Esophagus squamous epithelium (tissue), 5 donors: ENCODE measurements at regions not wholly inside any gene's neighbourhood (a gene's known extent, or its start where the extent isn't known, plus 50 kb on each side); places are given as distances from the start of the nearest gene placed in this dataset.

Experiments
- DNase-seq: peaks from one replicate; lab custom pipeline; 2025; lab: John Stamatoyannopoulos, UW
- H3K27ac ChIP-seq, 4 donors: fragments of 200-600 bp; sonication (generic); one replicate each; pipeline ENCODE4 v1.5.1; 2016 to 2019; ENCODE audit warnings: mild to moderate bottlenecking in 1 of 4
- H3K27me3 ChIP-seq, 4 donors: fragments of 200-600 bp; sonication (generic); 1 replicate in 3 of 4; 2 replicates in 1 of 4; pipeline versions ENCODE4 v1.5.1 to v1.6.0; 2017 to 2021; ENCODE audit warnings: antibody characterized with exemption in 1 of 4
- H3K36me3 ChIP-seq, 3 donors: fragments of 200-600 bp; sonication (generic); one replicate each; pipeline ENCODE4 v1.5.1; 2016 to 2019
- H3K4me1 ChIP-seq, 3 donors: fragments of 200-600 bp; sonication (generic); one replicate each; pipeline ENCODE4 v1.5.1; 2017 to 2019
- H3K4me3 ChIP-seq, 4 donors: fragments of 200-600 bp; sonication (generic); 1 replicate in 3 of 4; 2 replicates in 1 of 4; pipeline ENCODE4 v1.5.1; 2016 to 2019; ENCODE audit warnings: mild to moderate bottlenecking in 2 of 4, moderate library complexity in 1 of 4
- H3K9me3 ChIP-seq, 3 donors: fragments of 200-600 bp; sonication (generic); one replicate each; pipeline ENCODE4 v1.5.1; 2016 to 2019
- CTCF ChIP-seq, 6 experiments: fragments of 450-650 bp in 4 of 6; fragments of 200-600 bp in 2 of 6; sonication (generic) in 2 of 6; IDR thresholded peaks; one replicate each; pipeline ENCODE4 v1.5.1; 2016 to 2019; ENCODE audit warnings: antibody characterized with exemption in 6 of 6, mild to moderate bottlenecking in 4 of 6, moderate library complexity in 4 of 6
- POLR2A ChIP-seq, 4 donors: fragments of 450-650 bp; IDR thresholded peaks; one replicate each; pipeline ENCODE4 v1.6.1; 2017; ENCODE audit warnings: antibody characterized with exemption in 4 of 4, mild to moderate bottlenecking in 4 of 4, moderate library complexity in 3 of 4
- WGBS, 2 donors: methylation state at CpG; one replicate each; pipeline ENCODE4 v1.1.5; 2018; 5-methylcytosine and 5-hydroxymethylcytosine counted together
- intact Hi-C: fragments of 100-400 bp; cut with DNase I; formaldehyde crosslinking; loops from one replicate; pipeline ENCODE4 v1.15.0; 2022
- donor health status: DM: yes; HTN: yes; CAD: no.

GRCh38 chr6:6397842-6398241, 77.4 kb upstream of the F13A1 start:
- 39 to 46% methylated on average over 2 to 5 of the region's 5 CpGs for WGBS, 2 donors
- intact Hi-C loops: no loop called here
- H3K4me3 ChIP-seq: no peak overlapping the region
- DNase-seq: no peak
- no peaks in the 10 kb centered on the region for H3K36me3 ChIP-seq
- H3K9me3 ChIP-seq: no peaks in the 10 kb centered on the region
- no peak overlapping the region for H3K27ac ChIP-seq
- peaks cover 0 to 7% (median 0%) of the 10 kb centered on the region in 4 donors for H3K27me3 ChIP-seq
- H3K4me1 ChIP-seq: no peaks in the 10 kb centered on the region
- TF ChIP-seq POLR2A (IDR thresholded peaks at IDR 0.05): no peak
- TF ChIP-seq CTCF (IDR thresholded peaks at IDR 0.05): no peak

- H3K9me3 ChIP-seq: no peaks in the 10 kb centered on the region
- no peaks in the 10 kb centered on the region for H3K36me3 ChIP-seq
- 44 to 62% methylated on average over 2 of the region's 2 CpGs for WGBS, 2 donors
- H3K4me1 ChIP-seq: no peaks in the 10 kb centered on the region
- intact Hi-C loops: no loop called here
- no peak overlapping the region for H3K27ac ChIP-seq
- peaks cover 0 to 4% (median 0%) of the 10 kb centered on the region in 4 donors for H3K27me3 ChIP-seq
- DNase-seq: no peak
- TF ChIP-seq CTCF (IDR thresholded peaks at IDR 0.05) (no peak), POLR2A (IDR thresholded peaks at IDR 0.05) (no peak)
- no peak overlapping the region for H3K4me3 ChIP-seq
These were observed 79.1 kb upstream of the F13A1 start for GRCh38 chr6:6399568-6399967.

GRCh38 chr6:6401401-6401800, 80.9 kb upstream of the F13A1 start:
- no peaks in the 10 kb centered on the region for H3K36me3 ChIP-seq
- no peak overlapping the region for H3K4me3 ChIP-seq
- no peak overlapping the region for H3K27ac ChIP-seq
- intact Hi-C loops: no loop called here
- 92 to 100% methylated on average over 1 of the region's 1 CpG for WGBS, 2 donors
- H3K27me3 ChIP-seq: peaks cover 0 to 4% (median 0%) of the 10 kb centered on the region in 4 donors
- peaks cover 0 to 3% (median 0%) of the 10 kb centered on the region in 3 donors for H3K4me1 ChIP-seq
- no peaks in the 10 kb centered on the region for H3K9me3 ChIP-seq
- TF ChIP-seq CTCF (IDR thresholded peaks at IDR 0.05): no peak
- TF ChIP-seq POLR2A (IDR thresholded peaks at IDR 0.05): no peak
- DNase-seq: no peak

- no peak overlapping the region for H3K4me3 ChIP-seq
- intact Hi-C loops: no loop called here
- H3K4me1 ChIP-seq: peaks cover 0 to 5% (median 3%) of the 10 kb centered on the region in 3 donors
- H3K36me3 ChIP-seq: no peaks in the 10 kb centered on the region
- no peak overlapping the region for H3K27ac ChIP-seq
- H3K9me3 ChIP-seq: no peaks in the 10 kb centered on the region
- peaks cover 0 to 4% (median 0%) of the 10 kb centered on the region in 4 donors for H3K27me3 ChIP-seq
- TF ChIP-seq POLR2A (IDR thresholded peaks at IDR 0.05) (no peak), CTCF (IDR thresholded peaks at IDR 0.05) (no peak)
- DNase-seq: no peak
- WGBS, 2 donors: 77 to 79% methylated on average over 2 of the region's 2 CpGs
These were observed 81.5 kb upstream of the F13A1 start for GRCh38 chr6:6402006-6402405.

GRCh38 chr6:6402591-6402990, 82.1 kb upstream of the F13A1 start:
- peaks cover 0 to 11% (median 3%) of the 10 kb centered on the region in 3 donors for H3K4me1 ChIP-seq
- peaks cover 0 to 4% (median 0%) of the 10 kb centered on the region in 4 donors for H3K27me3 ChIP-seq
- no peak for DNase-seq
- H3K4me3 ChIP-seq: no peak overlapping the region
- no peak for TF ChIP-seq POLR2A (IDR thresholded peaks at IDR 0.05)
- no peak for TF ChIP-seq CTCF (IDR thresholded peaks at IDR 0.05)
- no peaks in the 10 kb centered on the region for H3K36me3 ChIP-seq
- WGBS, 2 donors: 61 to 73% methylated on average over 5 of the region's 6 CpGs
- no peaks in the 10 kb centered on the region for H3K9me3 ChIP-seq
- no peak overlapping the region for H3K27ac ChIP-seq
- intact Hi-C loops: no loop called here
